ENCODE measurements at regions not wholly inside any gene's neighbourhood (a gene's known extent, or its start where the extent isn't known, plus 50 kb on each side); places are given as distances from the start of the nearest gene placed in this dataset.

DNA sequence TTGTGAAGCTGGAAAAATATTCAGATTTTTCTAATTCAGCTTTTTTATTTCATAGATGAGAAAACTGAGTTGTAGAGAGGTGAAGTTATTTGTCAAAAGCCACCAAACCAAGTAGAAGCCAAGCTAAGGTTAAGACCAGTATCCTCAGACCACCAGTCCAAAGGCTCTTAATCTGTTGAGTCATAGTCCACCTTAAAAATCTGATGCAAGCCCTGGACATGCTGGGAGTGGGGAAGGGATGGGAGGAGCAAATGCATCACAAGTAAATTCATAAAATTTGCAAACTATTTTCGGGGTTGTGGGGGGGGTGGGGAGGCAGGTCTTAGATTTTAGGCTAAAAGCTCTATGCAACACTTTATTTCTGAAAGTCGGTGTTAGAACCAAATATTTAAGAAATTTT lies 307.7 kb upstream of the SEMA6D start:
- no peak for TF ChIP-seq CTCF (conservative IDR thresholded peaks at IDR 0.05; ENCODE audit: low read depth, low read length)
- TF ChIP-seq EZH2 (IDR thresholded peaks at IDR 0.05; ENCODE audit: borderline replicate concordance, low read depth, low read length, poor library complexity, severe bottlenecking) = no peak
